ENCODE measurements at regions not wholly inside any gene's neighbourhood (a gene's known extent, or its start where the extent isn't known, plus 50 kb on each side); places are given as distances from the start of the nearest gene placed in this dataset.

DNA sequence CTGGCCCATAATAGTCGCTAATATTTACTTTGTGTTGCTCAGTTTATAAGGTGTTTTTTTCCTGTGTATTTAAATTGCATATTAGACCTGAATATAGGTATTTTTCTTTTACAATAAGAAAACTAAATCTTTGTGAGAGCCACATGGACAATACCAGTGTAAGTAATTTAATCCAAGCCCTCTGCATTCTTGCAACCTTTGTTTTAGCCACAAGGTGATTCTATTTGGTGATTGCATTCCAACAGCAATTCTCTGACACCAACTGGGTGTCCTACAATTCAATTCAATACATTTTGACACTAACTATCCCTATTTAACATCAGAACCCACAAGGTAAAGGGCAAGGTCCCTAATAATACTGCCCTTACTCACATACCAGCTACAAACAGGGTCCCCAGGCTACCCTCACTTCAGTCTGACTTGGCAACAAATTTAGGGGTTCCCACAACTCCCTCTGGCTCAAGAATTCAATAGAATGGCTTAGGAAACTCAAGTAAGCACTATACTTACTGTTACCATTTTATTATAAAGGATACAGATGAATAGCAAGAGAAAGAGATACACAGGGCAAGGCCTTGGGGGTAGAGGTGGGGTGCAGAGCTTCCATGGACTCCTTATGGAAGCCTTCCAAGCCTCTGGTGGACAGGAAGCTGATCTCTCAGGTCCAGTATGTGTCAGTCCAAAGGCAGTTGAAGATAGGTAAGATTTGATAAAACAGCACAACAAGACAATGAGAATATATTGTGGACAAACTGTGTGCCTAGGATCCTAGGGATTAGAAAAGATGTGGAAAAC is 169.3 kb downstream of the CD83 start:
- no peak for DNase-seq
- Histone ChIP-seq H3K27me3 (ENCODE audit: insufficient read depth, low read length) (no peaks in the 10 kb centered on the region), H3K9me3 (ENCODE audit: control insufficient read depth in 1 of 2, low read length in 2 of 2) (no peaks in the 10 kb centered on the region), H3K27ac (ENCODE audit: low read depth, low read length) (no peak overlapping the region), H3K36me3 (ENCODE audit: insufficient read depth, low read length) (no peaks in the 10 kb centered on the region), H3K4me3 (ENCODE audit: low read length in 2 of 2) (no peak overlapping the region), H3K4me1 (ENCODE audit: insufficient read depth, low read length) (no peaks in the 10 kb centered on the region)
- no peak overlapping the region for H3K27ac Mint-ChIP-seq
- H3K4me1 Mint-ChIP-seq = no peaks in the 10 kb centered on the region
- ChIA-PET CTCF (ENCODE audit: partially characterized antibody) (no interaction called here), POLR2A (ENCODE audit: partially characterized antibody) (no interaction called here)
- H3K27me3 Mint-ChIP-seq = no peaks in the 10 kb centered on the region
- intact Hi-C loops (cut with micrococcal nuclease) = no loop called here
- H3K9me3 Mint-ChIP-seq = no peaks in the 10 kb centered on the region
- no peak overlapping the region for H3K4me3 Mint-ChIP-seq
- H3K36me3 Mint-ChIP-seq = no peaks in the 10 kb centered on the region

- Mint-ChIP-seq H3K4me3 (no peak overlapping the region), H3K9me3 (no peaks in the 10 kb centered on the region), H3K36me3 (no peaks in the 10 kb centered on the region), H3K27ac (no peak overlapping the region), H3K4me1 (no peaks in the 10 kb centered on the region), H3K27me3 (no peaks in the 10 kb centered on the region)
- Histone ChIP-seq H3K27me3 (ENCODE audit: insufficient read depth, low read length) (no peaks in the 10 kb centered on the region), H3K4me3 (ENCODE audit: low read length in 2 of 2) (no peak overlapping the region), H3K9me3 (ENCODE audit: control insufficient read depth in 1 of 2, low read length in 2 of 2) (no peaks in the 10 kb centered on the region), H3K27ac (ENCODE audit: low read depth, low read length) (no peak overlapping the region), H3K4me1 (ENCODE audit: insufficient read depth, low read length) (no peaks in the 10 kb centered on the region), H3K36me3 (ENCODE audit: insufficient read depth, low read length) (no peaks in the 10 kb centered on the region)
- CTCF ChIA-PET (ENCODE audit: partially characterized antibody) = no interaction called here
- no peak for DNase-seq
- intact Hi-C loops (cut with micrococcal nuclease) = no loop called here
- POLR2A ChIA-PET (ENCODE audit: partially characterized antibody) = no interaction called here
Observed at GRCh38 chr6:14287707-14288106, 170.1 kb downstream of the CD83 start.

- H3K9me3 Mint-ChIP-seq = no peaks in the 10 kb centered on the region
- intact Hi-C loops (cut with micrococcal nuclease) = no loop called here
- POLR2A ChIA-PET (ENCODE audit: partially characterized antibody) = no interaction called here
- H3K4me1 Mint-ChIP-seq = no peaks in the 10 kb centered on the region
- no peak overlapping the region for H3K4me3 Mint-ChIP-seq
- H3K4me1 ChIP-seq (ENCODE audit: insufficient read depth, low read length) = no peaks in the 10 kb centered on the region
- no peak overlapping the region for H3K4me3 ChIP-seq (ENCODE audit: low read length in 2 of 2)
- no peaks in the 10 kb centered on the region for H3K27me3 Mint-ChIP-seq
- no peaks in the 10 kb centered on the region for H3K27me3 ChIP-seq (ENCODE audit: insufficient read depth, low read length)
- DNase-seq = no peak
- H3K36me3 ChIP-seq (ENCODE audit: insufficient read depth, low read length) = no peaks in the 10 kb centered on the region
- H3K36me3 Mint-ChIP-seq = no peaks in the 10 kb centered on the region
- no peak overlapping the region for H3K27ac ChIP-seq (ENCODE audit: low read depth, low read length)
- H3K27ac Mint-ChIP-seq = no peak overlapping the region
- CTCF ChIA-PET (ENCODE audit: partially characterized antibody) = no interaction called here
- H3K9me3 ChIP-seq (ENCODE audit: control insufficient read depth in 1 of 2, low read length in 2 of 2) = no peaks in the 10 kb centered on the region
Observed at GRCh38 chr6:14288910-14289309, 171.3 kb downstream of the CD83 start.

GRCh38 chr6:14290041-14290771 is 172.6 kb downstream of the CD83 start:
- Histone ChIP-seq H3K9me3 (ENCODE audit: control insufficient read depth in 1 of 2, low read length in 2 of 2) (no peaks in the 10 kb centered on the region), H3K4me3 (ENCODE audit: low read length in 2 of 2) (no peak overlapping the region), H3K36me3 (ENCODE audit: insufficient read depth, low read length) (no peaks in the 10 kb centered on the region), H3K27ac (ENCODE audit: low read depth, low read length) (no peak overlapping the region), H3K27me3 (ENCODE audit: insufficient read depth, low read length) (no peaks in the 10 kb centered on the region), H3K4me1 (ENCODE audit: insufficient read depth, low read length) (no peaks in the 10 kb centered on the region)
- POLR2A ChIA-PET (ENCODE audit: partially characterized antibody) = no interaction called here
- Mint-ChIP-seq H3K4me1 (no peaks in the 10 kb centered on the region), H3K36me3 (no peaks in the 10 kb centered on the region), H3K27me3 (no peaks in the 10 kb centered on the region), H3K9me3 (no peaks in the 10 kb centered on the region), H3K27ac (peak overlapping the region in 1 of 7 donors; percentile 10), H3K4me3 (no peak overlapping the region)
- CTCF ChIA-PET (ENCODE audit: partially characterized antibody) = interaction anchor here (0.6 kb wide), 1 partner anchor 891 kb away, joined by 3 read pairs; no protein-coding TSS in a partner anchor
- no peak for DNase-seq
- intact Hi-C loops (cut with micrococcal nuclease) = no loop called here

GRCh38 chr6:14290772-14291330 is 173.3 kb downstream of the CD83 start:
- ChIA-PET POLR2A (ENCODE audit: partially characterized antibody) (no interaction called here), CTCF (ENCODE audit: partially characterized antibody) (no interaction called here)
- Mint-ChIP-seq H3K27me3 (no peaks in the 10 kb centered on the region), H3K4me1 (no peaks in the 10 kb centered on the region), H3K9me3 (no peaks in the 10 kb centered on the region), H3K27ac (no peak overlapping the region), H3K4me3 (no peak overlapping the region), H3K36me3 (no peaks in the 10 kb centered on the region)
- DNase-seq = no peak
- intact Hi-C loops (cut with micrococcal nuclease) = no loop called here
- Histone ChIP-seq H3K27ac (ENCODE audit: low read depth, low read length) (no peak overlapping the region), H3K4me3 (ENCODE audit: low read length in 2 of 2) (no peak overlapping the region), H3K36me3 (ENCODE audit: insufficient read depth, low read length) (no peaks in the 10 kb centered on the region), H3K9me3 (ENCODE audit: control insufficient read depth in 1 of 2, low read length in 2 of 2) (no peaks in the 10 kb centered on the region), H3K27me3 (ENCODE audit: insufficient read depth, low read length) (no peaks in the 10 kb centered on the region), H3K4me1 (ENCODE audit: insufficient read depth, low read length) (no peaks in the 10 kb centered on the region)

GRCh38 chr6:14291331-14291730 is 173.8 kb downstream of the CD83 start:
- no peak overlapping the region for H3K27ac Mint-ChIP-seq
- Histone ChIP-seq H3K4me3 (ENCODE audit: low read length in 2 of 2) (no peak overlapping the region), H3K9me3 (ENCODE audit: control insufficient read depth in 1 of 2, low read length in 2 of 2) (no peaks in the 10 kb centered on the region), H3K27me3 (ENCODE audit: insufficient read depth, low read length) (no peaks in the 10 kb centered on the region), H3K27ac (ENCODE audit: low read depth, low read length) (no peak overlapping the region), H3K4me1 (ENCODE audit: insufficient read depth, low read length) (no peaks in the 10 kb centered on the region), H3K36me3 (ENCODE audit: insufficient read depth, low read length) (no peaks in the 10 kb centered on the region)
- POLR2A ChIA-PET (ENCODE audit: partially characterized antibody) = no interaction called here
- no peaks in the 10 kb centered on the region for H3K27me3 Mint-ChIP-seq
- no peaks in the 10 kb centered on the region for H3K9me3 Mint-ChIP-seq
- no peak for DNase-seq
- CTCF ChIA-PET (ENCODE audit: partially characterized antibody) = interaction anchor here (1.2 kb wide), 1 partner anchor 16 kb away, joined by 3 read pairs; no protein-coding TSS in a partner anchor
- no peaks in the 10 kb centered on the region for H3K4me1 Mint-ChIP-seq
- intact Hi-C loops (cut with micrococcal nuclease) = no loop called here
- H3K4me3 Mint-ChIP-seq = no peak overlapping the region
- no peaks in the 10 kb centered on the region for H3K36me3 Mint-ChIP-seq

GRCh38 chr6:14292119-14292518 is 174.5 kb downstream of the CD83 start:
- Mint-ChIP-seq H3K4me1 (no peaks in the 10 kb centered on the region), H3K4me3 (no peak overlapping the region), H3K36me3 (no peaks in the 10 kb centered on the region), H3K27me3 (no peaks in the 10 kb centered on the region), H3K9me3 (no peaks in the 10 kb centered on the region), H3K27ac (no peak overlapping the region)
- H3K36me3 ChIP-seq (ENCODE audit: insufficient read depth, low read length) = no peaks in the 10 kb centered on the region
- intact Hi-C loops (cut with micrococcal nuclease) = no loop called here
- H3K4me1 ChIP-seq (ENCODE audit: insufficient read depth, low read length) = no peaks in the 10 kb centered on the region
- no peak for DNase-seq
- H3K4me3 ChIP-seq (ENCODE audit: low read length in 2 of 2) = no peak overlapping the region
- ChIA-PET POLR2A (ENCODE audit: partially characterized antibody) (no interaction called here), CTCF (ENCODE audit: partially characterized antibody) (interaction anchor here (1.2 kb wide), 1 partner anchor 16 kb away, joined by 3 read pairs; no protein-coding TSS in a partner anchor)
- no peaks in the 10 kb centered on the region for H3K27me3 ChIP-seq (ENCODE audit: insufficient read depth, low read length)
- no peaks in the 10 kb centered on the region for H3K9me3 ChIP-seq (ENCODE audit: control insufficient read depth in 1 of 2, low read length in 2 of 2)
- no peak overlapping the region for H3K27ac ChIP-seq (ENCODE audit: low read depth, low read length)
